ENCODE measurements at regions not wholly inside any gene's neighbourhood (a gene's known extent, or its start where the extent isn't known, plus 50 kb on each side); places are given as distances from the start of the nearest gene placed in this dataset.

DNA sequence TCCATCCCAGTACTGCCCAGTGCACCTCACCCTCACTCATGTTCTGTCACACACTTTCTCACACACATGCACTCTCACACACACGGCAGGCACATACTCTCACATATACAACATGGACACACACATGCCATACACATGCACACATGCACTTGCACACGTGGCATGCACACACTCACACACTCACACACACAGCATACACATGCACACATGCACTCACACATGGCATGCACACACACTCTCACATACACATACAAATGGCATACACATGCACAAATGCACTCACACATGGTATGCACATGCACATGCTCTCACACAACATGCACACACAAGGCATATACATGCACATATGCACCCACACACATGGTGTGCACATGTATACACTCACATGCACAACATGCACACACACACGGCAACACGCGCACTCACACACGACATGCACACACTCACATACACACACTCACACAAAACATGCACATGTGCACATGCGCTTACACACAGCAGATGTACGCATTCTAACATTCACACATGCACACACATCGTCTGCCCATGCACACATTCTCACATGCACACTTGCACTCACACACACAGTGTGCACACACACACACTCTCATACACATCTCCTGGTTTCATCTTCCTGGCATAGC lies 131.7 kb upstream of the THBS2 start:
- TF ChIP-seq, protein P1, sequence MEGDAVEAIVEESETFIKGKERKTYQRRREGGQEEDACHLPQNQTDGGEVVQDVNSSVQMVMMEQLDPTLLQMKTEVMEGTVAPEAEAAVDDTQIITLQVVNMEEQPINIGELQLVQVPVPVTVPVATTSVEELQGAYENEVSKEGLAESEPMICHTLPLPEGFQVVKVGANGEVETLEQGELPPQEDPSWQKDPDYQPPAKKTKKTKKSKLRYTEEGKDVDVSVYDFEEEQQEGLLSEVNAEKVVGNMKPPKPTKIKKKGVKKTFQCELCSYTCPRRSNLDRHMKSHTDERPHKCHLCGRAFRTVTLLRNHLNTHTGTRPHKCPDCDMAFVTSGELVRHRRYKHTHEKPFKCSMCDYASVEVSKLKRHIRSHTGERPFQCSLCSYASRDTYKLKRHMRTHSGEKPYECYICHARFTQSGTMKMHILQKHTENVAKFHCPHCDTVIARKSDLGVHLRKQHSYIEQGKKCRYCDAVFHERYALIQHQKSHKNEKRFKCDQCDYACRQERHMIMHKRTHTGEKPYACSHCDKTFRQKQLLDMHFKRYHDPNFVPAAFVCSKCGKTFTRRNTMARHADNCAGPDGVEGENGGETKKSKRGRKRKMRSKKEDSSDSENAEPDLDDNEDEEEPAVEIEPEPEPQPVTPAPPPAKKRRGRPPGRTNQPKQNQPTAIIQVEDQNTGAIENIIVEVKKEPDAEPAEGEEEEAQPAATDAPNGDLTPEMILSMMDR (IDR thresholded peaks at IDR 0.05; ENCODE audit: low read depth, low read length): no peak
- no peak for DNase-seq (ENCODE audit: extremely low read depth, low read depth)

DNA sequence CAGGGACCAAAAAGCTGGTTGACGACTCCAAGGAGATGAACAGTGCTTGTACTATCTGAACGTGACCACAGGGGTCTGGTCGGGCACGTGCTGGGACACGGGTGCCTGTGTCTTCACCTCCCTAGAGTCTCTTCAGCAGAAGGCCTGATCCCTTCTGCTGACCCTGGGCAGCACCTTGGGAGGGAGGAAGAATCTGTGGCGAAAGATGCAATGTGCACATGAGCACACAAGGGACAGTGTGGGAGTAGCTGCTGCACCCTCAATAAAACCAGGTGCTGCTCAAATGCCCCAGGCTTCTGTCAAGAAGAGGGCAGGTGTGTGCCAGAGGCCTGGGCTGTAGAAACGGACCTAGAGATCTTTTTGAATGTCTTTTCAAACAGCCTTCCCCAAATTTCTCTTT lies 130.6 kb upstream of the THBS2 start:
- no peak for DNase-seq (ENCODE audit: extremely low read depth, low read depth)
- TF ChIP-seq, protein P1 (IDR thresholded peaks at IDR 0.05; ENCODE audit: low read depth, low read length): no peak

- TF ChIP-seq, protein P1 (IDR thresholded peaks at IDR 0.05; ENCODE audit: low read depth, low read length): no peak
- no peak for DNase-seq (ENCODE audit: extremely low read depth, low read depth)
These were observed 129.6 kb upstream of the THBS2 start for GRCh38 chr6:169383265-169383664.

DNA sequence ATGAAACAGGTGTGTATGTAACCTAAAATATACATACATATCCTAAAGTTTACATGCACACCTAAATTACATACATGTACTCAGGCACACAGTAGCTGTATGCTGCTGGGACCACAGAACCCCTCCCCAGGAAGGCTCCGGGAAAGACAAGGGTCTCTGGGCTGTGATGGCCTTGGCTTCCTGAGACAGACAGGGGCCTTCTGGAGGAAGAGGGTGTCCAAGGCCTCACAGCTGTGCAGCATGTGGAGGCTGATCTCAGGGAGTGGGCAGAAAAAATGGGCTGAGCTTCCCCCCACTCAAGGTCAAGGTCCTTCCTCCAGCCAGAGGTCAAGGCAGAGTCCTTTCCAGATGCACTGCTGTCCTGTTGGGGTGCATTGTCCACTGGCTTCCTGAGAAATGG lies 129.1 kb upstream of the THBS2 start:
- TF ChIP-seq, protein P1 (IDR thresholded peaks at IDR 0.05; ENCODE audit: low read depth, low read length): no peak

DNA sequence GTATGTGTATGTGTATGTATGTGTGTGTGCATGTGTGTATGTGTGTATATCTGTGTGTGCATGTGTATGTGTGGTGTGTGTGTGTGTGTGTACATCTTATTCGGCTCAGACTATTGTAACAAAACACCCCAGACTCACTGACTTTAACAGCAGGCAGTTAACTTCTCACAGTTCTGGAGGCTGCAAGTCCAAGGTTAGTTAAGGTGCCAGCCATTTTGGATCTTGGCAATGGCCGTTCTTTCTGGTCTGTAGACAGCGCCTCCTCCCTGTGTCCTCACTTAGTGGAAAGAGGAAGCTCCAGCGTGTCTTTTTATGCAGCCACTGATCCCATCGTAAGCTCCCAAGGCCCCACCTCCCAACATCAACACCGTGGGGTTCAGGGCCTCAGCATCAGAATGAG lies 128.3 kb upstream of the THBS2 start:
- no peak for DNase-seq (ENCODE audit: extremely low read depth, low read depth)
- TF ChIP-seq, protein P1 (IDR thresholded peaks at IDR 0.05; ENCODE audit: low read depth, low read length): no peak

More for the DNA sequence above, 129.1 kb upstream of the THBS2 start:
- DNase-seq (ENCODE audit: extremely low read depth, low read depth): no peak

DNA sequence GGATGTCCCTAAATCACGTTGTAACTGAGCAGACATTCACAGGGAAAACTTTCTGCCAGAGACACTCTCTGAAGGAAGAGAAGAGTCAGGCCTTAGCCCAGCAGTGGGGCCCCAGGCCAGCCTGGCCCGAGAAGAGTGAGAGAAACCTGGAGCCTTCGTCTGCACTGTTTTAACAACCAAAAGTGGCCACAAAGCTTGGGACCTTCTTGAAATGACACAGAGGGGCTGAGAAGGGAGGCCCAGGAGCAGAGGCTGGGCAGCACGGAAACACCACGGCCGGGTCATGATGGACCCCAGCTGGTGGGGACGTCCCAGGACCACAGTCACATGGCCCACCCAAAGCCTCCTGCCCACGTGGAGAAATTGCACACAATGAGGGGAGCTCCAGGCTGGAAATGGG lies 126.8 kb upstream of the THBS2 start:
- no peak for DNase-seq (ENCODE audit: extremely low read depth, low read depth)
- TF ChIP-seq, protein P1 (IDR thresholded peaks at IDR 0.05; ENCODE audit: low read depth, low read length): no peak

GRCh38 chr6:169379495-169380070 lies 125.9 kb upstream of the THBS2 start:
- DNase-seq (ENCODE audit: extremely low read depth, low read depth): no peak
- TF ChIP-seq, protein P1 (IDR thresholded peaks at IDR 0.05; ENCODE audit: low read depth, low read length): no peak

Data from AG09319 (cell line).